ENCODE measurements at regions not wholly inside any gene's neighbourhood (a gene's known extent, or its start where the extent isn't known, plus 50 kb on each side); places are given as distances from the start of the nearest gene placed in this dataset.
"Not testable (repeated sequence)": the region's sequence is repeated elsewhere in the genome, so short reads cannot be mapped to it uniquely, and the experiment has no call there.

DNA sequence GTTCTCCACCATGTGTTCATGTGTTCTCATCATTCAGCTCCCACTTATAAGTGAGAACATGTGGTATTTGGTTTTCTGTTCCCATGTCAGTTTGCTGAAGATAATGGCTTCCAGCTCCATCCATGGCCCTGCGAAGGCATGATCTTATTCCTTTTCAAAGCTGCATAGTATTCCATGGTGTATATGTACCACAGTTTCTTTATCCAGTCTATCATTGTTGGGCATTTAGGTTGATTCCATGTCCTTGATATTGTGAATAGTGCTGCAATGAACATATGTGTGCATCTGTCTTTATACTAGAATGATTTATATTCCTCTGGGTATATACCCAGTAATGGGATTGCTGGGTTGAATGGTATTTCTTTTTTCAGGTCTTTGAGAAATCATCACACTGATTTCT lies 57.6 kb upstream of the MAGI2 start:
- TF ChIP-seq, protein P1, sequence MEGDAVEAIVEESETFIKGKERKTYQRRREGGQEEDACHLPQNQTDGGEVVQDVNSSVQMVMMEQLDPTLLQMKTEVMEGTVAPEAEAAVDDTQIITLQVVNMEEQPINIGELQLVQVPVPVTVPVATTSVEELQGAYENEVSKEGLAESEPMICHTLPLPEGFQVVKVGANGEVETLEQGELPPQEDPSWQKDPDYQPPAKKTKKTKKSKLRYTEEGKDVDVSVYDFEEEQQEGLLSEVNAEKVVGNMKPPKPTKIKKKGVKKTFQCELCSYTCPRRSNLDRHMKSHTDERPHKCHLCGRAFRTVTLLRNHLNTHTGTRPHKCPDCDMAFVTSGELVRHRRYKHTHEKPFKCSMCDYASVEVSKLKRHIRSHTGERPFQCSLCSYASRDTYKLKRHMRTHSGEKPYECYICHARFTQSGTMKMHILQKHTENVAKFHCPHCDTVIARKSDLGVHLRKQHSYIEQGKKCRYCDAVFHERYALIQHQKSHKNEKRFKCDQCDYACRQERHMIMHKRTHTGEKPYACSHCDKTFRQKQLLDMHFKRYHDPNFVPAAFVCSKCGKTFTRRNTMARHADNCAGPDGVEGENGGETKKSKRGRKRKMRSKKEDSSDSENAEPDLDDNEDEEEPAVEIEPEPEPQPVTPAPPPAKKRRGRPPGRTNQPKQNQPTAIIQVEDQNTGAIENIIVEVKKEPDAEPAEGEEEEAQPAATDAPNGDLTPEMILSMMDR (IDR thresholded peaks at IDR 0.05), result not testable (repeated sequence)
- not testable (repeated sequence) for TF ChIP-seq POLR2A (IDR thresholded peaks at IDR 0.05)

Measured in right lobe of liver (tissue), 4 donors.